Stimulated activated CD4-positive, alpha-beta T cell treated with anti-CD3 and anti-CD28 coated beads, Interleukin-15, amount 100 ng/mL, for 48 hours (primary cell): ENCODE measurements at regions not wholly inside any gene's neighbourhood (a gene's known extent, or its start where the extent isn't known, plus 50 kb on each side); places are given as distances from the start of the nearest gene placed in this dataset.

Source experiments
- DNase-seq, 2 donors: peaks; one replicate each; pipeline ENCODE4 v3.0.0-alpha.2; 2020; ENCODE audit warnings: low read depth in 2 of 2

DNA sequence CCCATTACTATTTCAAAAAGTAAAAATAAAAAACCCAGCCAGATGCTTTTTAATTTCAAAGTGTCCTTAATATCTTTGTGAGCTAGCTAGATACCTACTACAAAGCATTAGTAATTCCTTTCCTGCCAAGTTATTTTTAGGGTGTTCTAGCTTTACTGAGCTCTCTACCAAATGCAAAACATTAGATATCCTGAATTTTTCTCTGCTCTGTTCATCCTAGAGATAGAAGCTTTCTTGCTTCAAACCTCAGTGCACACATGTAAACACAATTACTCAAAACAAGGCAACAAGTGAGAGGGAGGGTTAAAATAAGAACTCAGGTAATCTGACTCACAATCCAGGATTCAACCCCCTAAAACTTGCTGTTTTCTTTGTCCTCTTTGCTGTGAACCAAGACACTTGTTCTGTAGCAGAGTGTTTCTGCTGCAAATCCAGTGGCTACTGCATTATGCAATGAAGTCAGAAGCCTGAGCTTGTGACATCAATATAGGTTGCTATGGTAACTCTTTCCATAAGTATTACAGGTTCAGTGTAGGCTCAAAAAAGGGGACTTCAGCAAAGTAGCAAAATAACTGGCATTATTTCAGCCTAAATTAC, 72.6 kb upstream of the STXBP5 start:
- no peak for DNase-seq

DNA sequence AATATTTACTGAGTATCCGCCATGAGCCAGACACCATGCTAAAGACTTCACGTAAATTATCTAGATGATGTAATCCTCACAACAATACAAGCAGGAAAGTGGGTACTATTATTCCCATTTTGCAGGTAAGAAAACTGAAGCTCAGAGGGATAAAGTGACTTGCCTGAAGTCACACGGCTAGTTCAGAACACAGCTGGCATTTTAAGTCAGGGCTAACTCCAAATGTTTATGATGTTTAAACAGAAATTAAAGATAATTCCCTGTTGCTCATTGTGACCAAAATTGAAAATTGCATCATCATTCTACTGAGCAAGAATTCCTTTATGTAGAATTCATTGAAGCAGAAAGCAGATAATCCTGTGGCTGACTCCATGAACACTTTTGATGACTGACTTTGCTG, 71.3 kb upstream of the STXBP5 start:
- no peak for DNase-seq

DNA sequence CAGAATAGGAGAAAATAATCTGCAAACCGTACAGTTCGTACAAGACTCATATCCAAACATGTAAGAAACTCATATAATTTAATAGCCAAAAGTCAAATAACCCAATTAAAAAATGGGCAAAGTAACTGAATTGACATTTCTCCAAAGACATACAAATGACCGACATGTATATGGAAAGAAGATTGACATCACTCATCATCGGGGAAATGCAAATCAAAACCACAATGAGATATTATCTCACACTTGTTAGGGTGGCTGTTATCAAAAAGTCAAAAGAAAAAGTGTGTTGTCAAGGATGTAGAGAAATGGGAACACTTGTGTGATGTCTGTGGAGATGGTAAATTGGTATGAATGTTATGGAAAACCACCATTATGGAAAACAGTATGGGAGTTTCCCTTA, 70.5 kb upstream of the STXBP5 start:
- DNase-seq: no peak

DNA sequence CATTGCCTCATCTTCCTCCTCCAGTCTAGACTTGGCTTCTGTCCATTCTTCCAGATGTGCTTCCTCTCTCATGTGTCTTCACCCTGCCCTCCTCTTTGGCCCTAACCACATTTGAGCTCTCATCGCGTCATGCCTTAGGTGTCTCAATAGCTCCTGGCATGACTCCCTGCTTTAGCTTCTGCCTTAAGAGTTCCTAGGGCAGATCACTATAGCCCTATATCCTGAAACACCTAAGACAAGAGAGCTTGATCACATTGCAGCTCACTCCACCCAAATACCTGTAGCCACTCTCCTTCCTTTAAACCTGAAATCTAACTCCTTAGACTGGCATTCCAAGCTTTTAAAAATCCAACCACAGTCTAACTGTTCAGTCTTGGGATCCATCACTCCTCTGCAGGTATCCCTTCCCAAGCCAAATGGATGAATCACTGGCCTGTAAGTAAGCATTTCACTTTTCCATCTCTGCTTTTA, 69.0 kb upstream of the STXBP5 start:
- DNase-seq: no peak

DNA sequence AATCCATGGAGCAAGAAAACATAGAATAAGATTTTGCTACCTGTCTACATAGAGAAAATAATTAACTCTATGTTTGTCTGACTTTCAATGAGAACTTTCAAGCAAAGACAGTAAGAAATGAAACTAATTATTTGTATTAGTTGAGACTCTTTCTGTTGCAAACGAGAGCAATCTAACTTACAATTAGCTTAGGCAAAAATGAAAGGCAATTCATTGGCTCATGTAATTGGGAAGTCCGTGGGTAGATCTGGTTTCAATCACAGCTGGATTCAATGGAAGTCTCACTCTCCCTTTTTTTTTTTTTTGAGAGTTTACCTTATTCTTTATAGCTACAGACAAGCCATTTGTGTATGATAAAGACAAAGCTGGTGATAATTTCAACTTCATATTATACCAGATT, 68.2 kb upstream of the STXBP5 start:
- DNase-seq: no peak

DNA sequence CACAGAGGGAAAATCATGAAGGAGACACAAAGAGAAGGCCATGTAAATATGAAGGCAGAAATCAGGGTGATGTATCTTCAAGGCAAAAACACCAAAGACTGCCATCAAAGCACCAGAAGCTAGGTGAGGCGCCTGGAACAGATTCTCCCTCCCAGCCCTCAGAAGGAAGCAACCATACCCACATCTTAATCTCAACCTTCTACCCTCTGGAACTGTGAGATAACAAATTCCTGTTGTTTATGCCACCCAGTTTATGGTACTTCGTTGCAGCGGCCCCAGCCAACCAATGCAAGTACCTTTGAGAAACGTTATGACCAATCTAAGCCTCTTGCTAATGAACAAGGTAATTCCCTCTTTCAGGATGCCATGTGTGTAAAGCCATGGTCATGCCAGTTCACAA, 66.2 kb upstream of the STXBP5 start:
- DNase-seq: no peak

DNA sequence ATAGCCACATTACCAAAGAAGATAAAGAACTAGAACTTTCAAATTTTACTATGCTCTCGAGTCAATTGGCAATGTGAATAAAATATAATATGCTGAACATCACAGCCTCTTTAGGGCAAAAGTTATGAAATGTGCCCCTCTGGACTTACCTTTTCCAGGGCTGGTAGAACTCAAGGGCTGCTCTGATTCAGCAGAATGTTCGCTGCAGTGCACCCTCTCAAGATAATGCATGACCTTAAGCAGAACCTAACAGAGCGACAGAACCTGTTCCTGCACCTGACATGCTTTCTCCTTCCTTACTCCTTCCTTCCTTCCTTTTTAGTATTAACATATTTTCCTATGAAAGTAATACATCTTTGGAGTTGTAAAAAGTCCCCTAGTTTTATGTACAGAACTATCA, 65.4 kb upstream of the STXBP5 start:
- no peak for DNase-seq

DNA sequence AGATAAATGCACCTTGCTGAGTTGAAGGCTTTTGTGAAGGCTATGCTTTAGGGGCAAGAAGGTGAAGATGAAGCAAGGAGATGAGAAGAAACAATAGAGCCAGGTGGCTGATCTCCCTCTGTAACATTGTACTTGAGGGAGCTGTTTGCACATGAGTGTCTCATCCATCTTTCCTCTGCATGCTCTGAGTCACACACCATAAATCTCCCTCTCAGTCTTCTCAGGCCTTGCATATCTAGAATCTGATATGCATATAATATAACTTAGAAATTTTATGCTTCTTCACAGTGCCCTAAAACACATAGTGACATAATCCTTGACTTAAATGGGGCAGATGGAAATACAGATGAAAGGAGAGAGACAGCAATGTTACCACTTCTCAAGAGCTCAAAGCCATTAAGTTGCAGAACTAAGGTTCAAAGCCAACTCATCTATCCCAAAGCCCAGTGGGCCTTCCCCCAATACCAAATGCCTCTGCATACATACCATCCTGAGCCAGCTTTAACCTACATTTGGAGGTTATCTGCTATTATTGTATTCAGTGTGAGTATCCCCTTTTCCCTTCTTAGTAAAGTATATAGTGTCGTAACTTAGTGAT, 62.4 kb upstream of the STXBP5 start:
- no peak for DNase-seq

DNA sequence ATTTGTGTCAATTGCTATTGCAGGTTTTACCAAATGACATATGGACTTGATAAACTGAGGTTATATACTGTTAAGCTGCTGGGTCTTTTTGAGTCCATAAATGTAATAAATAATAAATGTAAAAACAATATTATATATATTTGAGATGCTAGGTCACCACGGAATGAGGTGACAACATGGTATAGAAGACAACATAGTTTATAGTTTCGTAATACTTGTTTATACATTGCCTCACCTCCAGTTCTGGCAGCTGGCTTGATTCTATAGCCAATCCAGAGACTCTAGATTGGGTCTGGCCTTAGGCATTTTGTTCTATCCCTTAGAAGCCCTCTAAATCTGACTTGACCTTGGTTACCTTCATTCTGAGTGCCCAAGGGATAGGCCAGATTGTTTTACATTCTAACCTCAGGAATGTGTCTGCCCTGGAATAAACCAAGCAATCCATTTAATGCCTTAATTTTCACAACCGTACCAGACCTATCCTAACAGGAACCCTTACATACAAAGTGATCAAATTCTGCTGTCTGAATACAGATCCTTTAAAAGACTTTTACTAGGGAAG, 61.5 kb upstream of the STXBP5 start:
- DNase-seq: no peak

DNA sequence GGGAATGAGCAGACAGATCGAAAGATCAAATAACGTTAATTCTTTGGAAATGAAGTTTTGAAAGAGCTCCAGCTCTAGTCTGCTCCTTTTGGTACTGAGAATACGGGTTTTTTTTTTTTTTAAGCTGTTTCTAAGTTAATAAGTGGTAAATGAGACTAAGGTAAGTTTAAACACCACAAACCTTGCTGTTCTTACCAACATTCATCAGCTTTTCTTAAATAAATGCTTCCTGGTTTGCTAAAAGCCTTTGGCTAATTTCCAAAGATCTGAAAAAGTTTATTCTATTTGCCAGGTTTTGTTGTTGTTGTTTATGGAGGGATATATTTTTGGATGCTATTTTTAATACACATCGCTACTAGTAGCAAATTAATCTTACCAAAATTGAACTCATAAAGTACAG, 55.1 kb upstream of the STXBP5 start:
- DNase-seq: no peak

DNA sequence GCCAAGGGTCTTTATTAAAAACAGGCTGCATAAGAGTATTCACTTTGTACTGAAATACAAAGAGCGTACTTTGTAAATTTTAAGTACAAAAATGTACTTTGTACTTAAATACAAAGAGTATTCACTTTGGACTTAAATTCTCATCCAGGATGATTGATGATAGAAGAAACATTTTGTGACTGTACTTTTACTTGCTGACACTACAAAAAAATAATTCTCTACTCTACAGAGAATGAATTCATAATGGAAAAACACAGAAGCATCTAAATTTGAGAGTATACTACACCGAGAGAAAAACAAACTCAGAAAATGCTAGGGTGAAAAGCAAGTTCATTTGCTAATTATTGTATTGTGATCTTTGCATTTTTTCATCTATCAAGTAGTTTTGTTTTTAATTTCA, 54.4 kb upstream of the STXBP5 start:
- no peak for DNase-seq

DNA sequence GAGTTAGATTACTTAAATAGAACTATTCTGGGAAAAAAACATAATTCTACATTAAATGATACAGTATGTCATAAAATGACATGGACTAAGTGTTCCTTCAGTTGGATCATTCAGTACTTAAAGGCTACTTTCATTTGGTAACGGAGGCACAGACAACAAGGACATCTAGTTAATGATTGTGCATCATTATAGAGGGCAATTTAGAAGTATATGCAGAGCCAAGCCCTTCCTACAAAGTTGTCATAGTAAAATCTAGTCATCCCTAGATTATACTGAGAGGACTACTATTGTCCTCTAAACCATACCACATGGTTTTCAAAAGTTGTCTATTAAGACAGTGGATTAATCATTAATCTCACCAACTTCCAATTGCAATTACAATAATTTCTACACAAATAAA, 53.9 kb upstream of the STXBP5 start:
- DNase-seq: no peak
